ENCODE measurements at regions not wholly inside any gene's neighbourhood (a gene's known extent, or its start where the extent isn't known, plus 50 kb on each side); places are given as distances from the start of the nearest gene placed in this dataset.

- no peak overlapping the region for H3K4me3 ChIP-seq (ENCODE audit: low read depth, low read length)
- TF ChIP-seq CTCF (IDR thresholded peaks at IDR 0.05; ENCODE audit: borderline replicate concordance, insufficient read depth, low read depth, low read length), result no peak
These were observed 80.3 kb upstream of the SSTR1 start for GRCh38 chr14:38127356-38127755.

- no peak overlapping the region for H3K4me3 ChIP-seq (ENCODE audit: low read depth, low read length)
- TF ChIP-seq CTCF (IDR thresholded peaks at IDR 0.05; ENCODE audit: borderline replicate concordance, insufficient read depth, low read depth, low read length), result no peak
These were observed 79.9 kb upstream of the SSTR1 start for GRCh38 chr14:38127784-38128183.

GRCh38 chr14:38128640-38129039 is 79.1 kb upstream of the SSTR1 start:
- no peak for TF ChIP-seq CTCF (IDR thresholded peaks at IDR 0.05; ENCODE audit: borderline replicate concordance, insufficient read depth, low read depth, low read length)
- no peak overlapping the region for H3K4me3 ChIP-seq (ENCODE audit: low read depth, low read length)

- no peak overlapping the region for H3K4me3 ChIP-seq (ENCODE audit: low read depth, low read length)
- TF ChIP-seq CTCF (IDR thresholded peaks at IDR 0.05; ENCODE audit: borderline replicate concordance, insufficient read depth, low read depth, low read length), result no peak
These were observed 78.5 kb upstream of the SSTR1 start for GRCh38 chr14:38129192-38129591.

- TF ChIP-seq CTCF (IDR thresholded peaks at IDR 0.05; ENCODE audit: borderline replicate concordance, insufficient read depth, low read depth, low read length), result no peak
- no peak overlapping the region for H3K4me3 ChIP-seq (ENCODE audit: low read depth, low read length)
These were observed 78.0 kb upstream of the SSTR1 start for GRCh38 chr14:38129705-38130104.

- no peak for TF ChIP-seq CTCF (IDR thresholded peaks at IDR 0.05; ENCODE audit: borderline replicate concordance, insufficient read depth, low read depth, low read length)
These were observed 73.2 kb upstream of the SSTR1 start for GRCh38 chr14:38134416-38135030.

GRCh38 chr14:38135106-38135867 is 72.4 kb upstream of the SSTR1 start:
- TF ChIP-seq CTCF (IDR thresholded peaks at IDR 0.05; ENCODE audit: borderline replicate concordance, insufficient read depth, low read depth, low read length), result no peak
- H3K4me3 ChIP-seq (ENCODE audit: low read depth, low read length), result no peak overlapping the region

More at GRCh38 chr14:38134416-38135030, 73.2 kb upstream of the SSTR1 start:
- no peak overlapping the region for H3K4me3 ChIP-seq (ENCODE audit: low read depth, low read length)

Data from GM12875 (cell line).